ENCODE measurements at regions not wholly inside any gene's neighbourhood (a gene's known extent, or its start where the extent isn't known, plus 50 kb on each side); places are given as distances from the start of the nearest gene placed in this dataset.

GRCh38 chrX:51155157-51155556 is 177.5 kb upstream of the NUDT10 start:
- TF ChIP-seq POLR2A (IDR thresholded peaks at IDR 0.05): no peak
- TF ChIP-seq CTCF (IDR thresholded peaks at IDR 0.05): no peak
